DOHH2 (cell line): ENCODE measurements at regions not wholly inside any gene's neighbourhood (a gene's known extent, or its start where the extent isn't known, plus 50 kb on each side); places are given as distances from the start of the nearest gene placed in this dataset.
A peak's percentile ranks its signal among the peaks of the same experiment; 100 is the strongest.

ENCODE experiments used
- H3F3A ChIP-seq: fragments of 200-600 bp; sonication (generic), shearing (Covaris generic); 2 replicates; pipeline ENCODE4 v1.6.0; 2016; ENCODE audit warnings: antibody characterized with exemption, mild to moderate bottlenecking; ENCODE audit not compliant: control insufficient read depth, insufficient read depth
- H3K27ac ChIP-seq: fragments of 200-600 bp; sonication (generic); 2 replicates; pipeline ENCODE4 v1.5.1; 2014; ENCODE audit warnings: low read depth, mild to moderate bottlenecking, low read length, moderate library complexity
- H3K27me3 ChIP-seq: fragments of 200-600 bp; sonication (generic); 2 replicates; pipeline ENCODE4 v1.6.1; 2014; ENCODE audit warnings: mild to moderate bottlenecking, low read length, mixed read lengths; ENCODE audit not compliant: control insufficient read depth
- H3K36me3 ChIP-seq: fragments of 200-600 bp; sonication (generic); 2 replicates; pipeline ENCODE4 v1.6.1; 2014; ENCODE audit warnings: mild to moderate bottlenecking, low read length, moderate library complexity, mixed read lengths; ENCODE audit not compliant: control insufficient read depth
- H3K4me1 ChIP-seq: fragments of 200-600 bp; sonication (generic); 2 replicates; pipeline ENCODE4 v1.6.1; 2014; ENCODE audit warnings: mild to moderate bottlenecking, low read length, mixed read lengths; ENCODE audit not compliant: control insufficient read depth
- H3K4me2 ChIP-seq: fragments of 200-600 bp; sonication (generic); 2 replicates; pipeline ENCODE4 v1.6.0; 2014; ENCODE audit warnings: mild to moderate bottlenecking, low read length, moderate library complexity
- H3K4me3 ChIP-seq: fragments of 200-600 bp; sonication (generic); 2 replicates; pipeline ENCODE4 v1.5.1; 2014; ENCODE audit warnings: mild to moderate bottlenecking, low read length, mixed read lengths
- H3K79me2 ChIP-seq: fragments of 200-600 bp; sonication (generic); 2 replicates; pipeline ENCODE4 v1.6.1; 2014; ENCODE audit warnings: mild to moderate bottlenecking, low read length, mixed read lengths; ENCODE audit not compliant: control insufficient read depth
- H3K9me2 ChIP-seq: fragments of 200-600 bp; sonication (generic); replicated peaks from 2 replicates; pipeline ENCODE4 v1.6.1; 2014; ENCODE audit warnings: mild to moderate bottlenecking, low read length, mixed read lengths; ENCODE audit not compliant: control insufficient read depth
- H3K9me3 ChIP-seq: fragments of 200-600 bp; sonication (generic); 2 replicates; pipeline ENCODE4 v1.6.1; 2014; ENCODE audit warnings: antibody characterized with exemption, low read length, mixed read lengths; ENCODE audit not compliant: control insufficient read depth, insufficient read depth
- H4K20me1 ChIP-seq: fragments of 200-600 bp; sonication (generic); 2 replicates; pipeline ENCODE4 v1.6.0; 2014; ENCODE audit warnings: low read depth, mild to moderate bottlenecking, antibody characterized with exemption, low read length, moderate library complexity; ENCODE audit not compliant: control insufficient read depth, insufficient read depth
- EZH2phosphoT487 ChIP-seq: fragments of 200-600 bp; sonication (generic); IDR thresholded peaks from 2 replicates; pipeline ENCODE4 v1.6.1; 2017; ENCODE audit warnings: borderline replicate concordance, mild to moderate bottlenecking, antibody characterized with exemption, low read length, moderate library complexity, mixed read lengths
- TF ChIP-seq, protein P1 (sequence below): fragments of 200-600 bp; sonication (generic); IDR thresholded peaks from one replicate; pipeline ENCODE4 v1.5.1; 2014; ENCODE audit warnings: antibody characterized with exemption, mild to moderate bottlenecking, low read depth, low read length; ENCODE audit not compliant: poor library complexity, severe bottlenecking

DNA sequence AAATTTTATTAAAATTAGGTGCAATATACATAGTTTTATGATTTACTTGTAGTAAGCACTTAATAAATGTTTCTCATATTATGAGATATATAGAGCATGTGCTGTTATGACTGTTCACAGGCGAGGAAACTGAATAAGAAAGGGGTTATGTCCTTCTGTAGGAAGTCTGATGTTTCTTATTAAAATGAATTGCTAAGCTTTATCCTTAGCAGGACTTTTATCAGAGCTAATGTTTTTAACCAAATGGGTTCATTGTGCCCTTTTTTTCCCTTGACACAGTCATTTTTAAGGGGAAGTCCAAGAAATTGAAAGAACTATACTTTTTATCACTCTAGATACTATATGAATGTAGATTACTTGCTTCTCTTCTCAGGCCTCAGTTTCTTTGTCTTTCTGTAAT, 285.2 kb downstream of the PTPRC start:
- Histone ChIP-seq H3K9me3 (no peaks in the 10 kb centered on the region), H3K4me3 (no peak overlapping the region), H3K27me3 (no peaks in the 10 kb centered on the region), H3F3A (no peaks in the 10 kb centered on the region; the same call in 1 of the 2 replicates), H3K4me2 (peak overlapping the region; percentile 3; the same call in 1 of the 2 replicates), H4K20me1 (peaks cover 8% of the 10 kb centered on the region; the same call in 1 of the 2 replicates), H3K27ac (no peak overlapping the region), H3K4me1 (peaks cover 67% of the 10 kb centered on the region), H3K79me2 (peaks cover 99% of the 10 kb centered on the region), H3K9me2 (no peaks in the 10 kb centered on the region), H3K36me3 (peaks cover 88% of the 10 kb centered on the region)
- TF ChIP-seq EZH2phosphoT487: no peak
- TF ChIP-seq, protein P1, sequence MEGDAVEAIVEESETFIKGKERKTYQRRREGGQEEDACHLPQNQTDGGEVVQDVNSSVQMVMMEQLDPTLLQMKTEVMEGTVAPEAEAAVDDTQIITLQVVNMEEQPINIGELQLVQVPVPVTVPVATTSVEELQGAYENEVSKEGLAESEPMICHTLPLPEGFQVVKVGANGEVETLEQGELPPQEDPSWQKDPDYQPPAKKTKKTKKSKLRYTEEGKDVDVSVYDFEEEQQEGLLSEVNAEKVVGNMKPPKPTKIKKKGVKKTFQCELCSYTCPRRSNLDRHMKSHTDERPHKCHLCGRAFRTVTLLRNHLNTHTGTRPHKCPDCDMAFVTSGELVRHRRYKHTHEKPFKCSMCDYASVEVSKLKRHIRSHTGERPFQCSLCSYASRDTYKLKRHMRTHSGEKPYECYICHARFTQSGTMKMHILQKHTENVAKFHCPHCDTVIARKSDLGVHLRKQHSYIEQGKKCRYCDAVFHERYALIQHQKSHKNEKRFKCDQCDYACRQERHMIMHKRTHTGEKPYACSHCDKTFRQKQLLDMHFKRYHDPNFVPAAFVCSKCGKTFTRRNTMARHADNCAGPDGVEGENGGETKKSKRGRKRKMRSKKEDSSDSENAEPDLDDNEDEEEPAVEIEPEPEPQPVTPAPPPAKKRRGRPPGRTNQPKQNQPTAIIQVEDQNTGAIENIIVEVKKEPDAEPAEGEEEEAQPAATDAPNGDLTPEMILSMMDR: no peak

DNA sequence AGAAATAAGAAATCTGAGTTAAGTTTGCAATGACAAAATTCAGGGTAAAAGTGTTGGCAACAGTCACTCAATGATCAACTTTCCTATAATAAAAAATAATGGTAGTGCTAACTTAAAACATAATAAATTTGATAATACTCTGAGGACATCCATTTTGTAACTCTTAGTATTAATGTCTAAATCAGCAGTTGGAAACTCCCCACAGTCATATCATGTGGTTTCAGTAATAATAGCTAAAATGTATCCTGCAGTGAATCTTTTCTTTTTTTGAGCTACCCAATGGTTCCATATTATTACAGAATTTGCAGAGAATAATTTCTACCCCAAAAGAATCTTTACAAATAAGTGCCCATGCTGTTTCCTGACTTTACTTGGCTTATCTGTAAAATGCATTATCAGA, 286.7 kb downstream of the PTPRC start:
- peaks cover 99% of the 10 kb centered on the region for H3K79me2 ChIP-seq
- H3F3A ChIP-seq: no peaks in the 10 kb centered on the region; the same call in 1 of the 2 replicates
- peaks cover 88% of the 10 kb centered on the region for H3K36me3 ChIP-seq
- H3K4me1 ChIP-seq: peaks cover 69% of the 10 kb centered on the region
- H4K20me1 ChIP-seq: peaks cover 5% of the 10 kb centered on the region; the same call in 1 of the 2 replicates
- TF ChIP-seq, protein P1: no peak
- H3K9me2 ChIP-seq: no peaks in the 10 kb centered on the region
- no peaks in the 10 kb centered on the region for H3K9me3 ChIP-seq
- no peak overlapping the region for H3K4me3 ChIP-seq
- no peaks in the 10 kb centered on the region for H3K27me3 ChIP-seq
- no peak overlapping the region for H3K27ac ChIP-seq
- H3K4me2 ChIP-seq: peak overlapping the region; percentile 16; the same call in 1 of the 2 replicates

DNA sequence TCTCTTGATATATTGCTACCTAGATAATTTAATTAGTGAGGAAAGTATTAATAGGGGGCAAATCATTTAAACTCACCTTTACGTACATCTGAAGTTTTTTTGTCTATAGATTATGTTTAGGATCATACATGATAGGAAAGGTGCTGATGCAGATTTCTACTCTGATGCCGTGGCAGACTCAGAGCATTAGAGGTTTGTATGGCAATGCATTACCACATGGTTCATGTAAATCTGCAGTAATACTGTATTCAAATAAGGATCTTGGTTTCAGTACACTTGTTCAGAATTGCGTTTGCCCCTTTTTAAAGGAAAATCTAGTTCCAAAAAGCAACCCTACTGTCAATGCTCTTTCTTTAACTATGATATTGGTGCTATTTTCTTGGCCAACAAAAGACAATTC, 288.3 kb downstream of the PTPRC start:
- Histone ChIP-seq H3F3A (peaks cover 6% of the 10 kb centered on the region; the same call in 1 of the 2 replicates), H3K27ac (no peak overlapping the region), H3K36me3 (peaks cover 78% of the 10 kb centered on the region), H4K20me1 (peaks cover 5% of the 10 kb centered on the region; the same call in 1 of the 2 replicates), H3K9me2 (no peaks in the 10 kb centered on the region), H3K9me3 (no peaks in the 10 kb centered on the region), H3K27me3 (no peaks in the 10 kb centered on the region), H3K79me2 (peaks cover 99% of the 10 kb centered on the region), H3K4me3 (peak overlapping the region; percentile 18; the same call in 1 of the 2 replicates), H3K4me2 (peak overlapping the region; percentile 6; the same call in 1 of the 2 replicates), H3K4me1 (peaks cover 75% of the 10 kb centered on the region)
- no peak for TF ChIP-seq EZH2phosphoT487
- TF ChIP-seq, protein P1: no peak
